ENCODE measurements at regions not wholly inside any gene's neighbourhood (a gene's known extent, or its start where the extent isn't known, plus 50 kb on each side); places are given as distances from the start of the nearest gene placed in this dataset.

- Histone ChIP-seq H3K27me3 (no peaks in the 10 kb centered on the region), H3K4me1 (no peaks in the 10 kb centered on the region), H3K4me3 (no peak overlapping the region), H3K27ac (no peak overlapping the region), H3K36me3 (no peaks in the 10 kb centered on the region), H3K9ac (ENCODE audit: low read depth in 2 of 2, low read length in 2 of 2) (no peak overlapping the region), H3K9me3 (no peaks in the 10 kb centered on the region)
- TF ChIP-seq CTCF (IDR thresholded peaks at IDR 0.05) = no peak
- intact Hi-C loops (cut with DNase I) = no loop called here
- no peak for DNase-seq
These were observed 168.5 kb upstream of the FOXN2 start for GRCh38 chr2:48145845-48146452.

GRCh38 chr2:48146552-48146951 is 167.9 kb upstream of the FOXN2 start:
- Histone ChIP-seq H3K27ac (no peak overlapping the region), H3K27me3 (no peaks in the 10 kb centered on the region), H3K36me3 (no peaks in the 10 kb centered on the region), H3K4me3 (no peak overlapping the region), H3K4me1 (no peaks in the 10 kb centered on the region), H3K9me3 (no peaks in the 10 kb centered on the region), H3K9ac (ENCODE audit: low read depth in 2 of 2, low read length in 2 of 2) (no peak overlapping the region)
- TF ChIP-seq CTCF (IDR thresholded peaks at IDR 0.05) = no peak
- DNase-seq = no peak
- intact Hi-C loops (cut with DNase I) = no loop called here

- H3K27me3 ChIP-seq = no peaks in the 10 kb centered on the region
- no peaks in the 10 kb centered on the region for H3K9me3 ChIP-seq
- no peak overlapping the region for H3K4me3 ChIP-seq
- intact Hi-C loops (cut with DNase I) = no loop called here
- H3K36me3 ChIP-seq = no peaks in the 10 kb centered on the region
- no peak overlapping the region for H3K9ac ChIP-seq (ENCODE audit: low read depth in 2 of 2, low read length in 2 of 2)
- no peak for DNase-seq
- H3K4me1 ChIP-seq = no peaks in the 10 kb centered on the region
- no peak for TF ChIP-seq CTCF (IDR thresholded peaks at IDR 0.05)
- H3K27ac ChIP-seq = no peak overlapping the region
These were observed 166.8 kb upstream of the FOXN2 start for GRCh38 chr2:48147719-48148118.

GRCh38 chr2:48148841-48149430 is 165.5 kb upstream of the FOXN2 start:
- no peak for DNase-seq
- no peak for TF ChIP-seq CTCF (IDR thresholded peaks at IDR 0.05)
- no peak overlapping the region for H3K27ac ChIP-seq

GRCh38 chr2:48157150-48157549 is 157.3 kb upstream of the FOXN2 start:
- Histone ChIP-seq H3K27ac (no peak overlapping the region), H3K9me3 (no peaks in the 10 kb centered on the region), H3K27me3 (no peaks in the 10 kb centered on the region), H3K9ac (ENCODE audit: low read depth in 2 of 2, low read length in 2 of 2) (no peak overlapping the region), H3K4me1 (no peaks in the 10 kb centered on the region), H3K4me3 (no peak overlapping the region), H3K36me3 (no peaks in the 10 kb centered on the region)
- DNase-seq = no peak
- intact Hi-C loops (cut with DNase I) = no loop called here
- no peak for TF ChIP-seq CTCF (IDR thresholded peaks at IDR 0.05)

More at GRCh38 chr2:48148841-48149430, 165.5 kb upstream of the FOXN2 start:
- H3K9me3 ChIP-seq = no peaks in the 10 kb centered on the region
- no peak overlapping the region for H3K9ac ChIP-seq (ENCODE audit: low read depth in 2 of 2, low read length in 2 of 2)
- no peak overlapping the region for H3K4me3 ChIP-seq
- no peaks in the 10 kb centered on the region for H3K27me3 ChIP-seq
- no peaks in the 10 kb centered on the region for H3K4me1 ChIP-seq
- H3K36me3 ChIP-seq = no peaks in the 10 kb centered on the region
- intact Hi-C loops (cut with DNase I) = no loop called here

Data from colonic mucosa (tissue), 4 donors.